GM13976 (cell line): ENCODE measurements at regions not wholly inside any gene's neighbourhood (a gene's known extent, or its start where the extent isn't known, plus 50 kb on each side); places are given as distances from the start of the nearest gene placed in this dataset.

Experiments used
- DNase-seq: peaks from one replicate; pipeline ENCODE4 v3.0.0; 2012; ENCODE audit warnings: low spot score
- CTCF ChIP-seq: IDR thresholded peaks from 2 replicates; pipeline ENCODE4 v1.5.1; 2012; ENCODE audit warnings: borderline replicate concordance, mild to moderate bottlenecking; ENCODE audit not compliant: insufficient read depth; ENCODE audit errors: extremely low read depth, missing control alignments, control extremely low read depth
- in situ Hi-C: fragments of 300-500 bp; cut with MboI; formaldehyde crosslinking; loops from one replicate; pipeline ENCODE4 v1.12.0; 2022; ENCODE audit warnings: low sequenced_read_pairs, mixed read lengths, inconsistent platforms; ENCODE audit not compliant: unreplicated experiment

- no peak for TF ChIP-seq CTCF
- no peak for DNase-seq
- in situ Hi-C loops: no loop called here
Measured at GRCh38 chr4:74878323-74878722, 54.6 kb upstream of the PARM1 start.

- no peak for DNase-seq
- TF ChIP-seq CTCF: no peak
- in situ Hi-C loops: no loop called here
Measured at GRCh38 chr4:74875451-74875850, 57.5 kb upstream of the PARM1 start.

- peak; percentile 32 for DNase-seq
- TF ChIP-seq CTCF: peak; percentile 79
- in situ Hi-C loops: loop anchor here (25.0 kb wide), 1 partner anchor 412 kb away; no protein-coding TSS in a partner anchor
Measured at GRCh38 chr4:74874753-74875367, 58.1 kb upstream of the PARM1 start.

GRCh38 chr4:74873545-74874301 is 59.2 kb upstream of the PARM1 start:
- DNase-seq: no peak
- no peak for TF ChIP-seq CTCF
- in situ Hi-C loops: loop anchor here (25.0 kb wide), 1 partner anchor 414 kb away; no protein-coding TSS in a partner anchor

- in situ Hi-C loops: loop anchor here (25.0 kb wide), 1 partner anchor 428 kb away; no protein-coding TSS in a partner anchor
- DNase-seq: no peak
- TF ChIP-seq CTCF: no peak
Measured at GRCh38 chr4:74858921-74859562, 64.7 kb upstream of the BTC start.

- TF ChIP-seq CTCF: no peak
- in situ Hi-C loops: loop anchor here (25.0 kb wide), 1 partner anchor 431 kb away; no protein-coding TSS in a partner anchor
- no peak for DNase-seq
Measured at GRCh38 chr4:74855879-74856278, 61.6 kb upstream of the BTC start.
